ENCODE measurements at regions not wholly inside any gene's neighbourhood (a gene's known extent, or its start where the extent isn't known, plus 50 kb on each side); places are given as distances from the start of the nearest gene placed in this dataset.

DNA sequence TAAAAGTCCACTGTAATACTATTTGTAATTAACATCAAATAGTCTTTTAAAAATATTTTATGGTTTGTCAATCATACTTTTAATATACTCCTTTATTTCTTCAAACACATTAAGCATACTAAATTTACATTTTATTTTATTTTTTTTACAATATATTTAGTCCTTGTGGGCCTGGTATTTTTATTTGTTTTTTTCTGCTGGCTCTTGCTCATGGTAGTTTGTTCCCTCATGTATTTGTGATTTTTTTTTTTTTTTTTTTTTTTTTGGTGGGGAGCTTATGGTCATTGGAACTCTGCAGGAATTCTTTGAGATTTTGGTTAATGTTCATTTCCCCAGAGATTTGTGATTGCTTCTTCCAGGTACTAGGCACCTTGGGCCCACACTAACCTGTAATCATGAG, 185.5 kb downstream of the PDGFRA start:
- Histone ChIP-seq H3K27ac (ENCODE audit: low read depth, low read length, poor library complexity, severe bottlenecking) (no peak overlapping the region), H3K27me3 (replicated peaks; ENCODE audit: insufficient read depth, low read depth, low read length, poor library complexity) (no peaks in the 10 kb centered on the region), H3K36me3 (ENCODE audit: insufficient read depth, low read length, poor library complexity, severe bottlenecking) (no peaks in the 10 kb centered on the region), H3K4me1 (ENCODE audit: insufficient read depth, low read length, poor library complexity, severe bottlenecking) (no peaks in the 10 kb centered on the region), H3K9me3 (ENCODE audit: low read depth, low read length, poor library complexity, severe bottlenecking) (no peaks in the 10 kb centered on the region), H3K4me3 (ENCODE audit: low read depth, low read length, poor library complexity, severe bottlenecking) (no peak overlapping the region)
- intact Hi-C loops (cut with micrococcal nuclease; ENCODE audit: unreplicated experiment) = no loop called here
- ChIA-PET CTCF (no interaction called here), POLR2A (ENCODE audit: low non-redundant PET) (no interaction called here)
- no TSS peak for BruUV-seq (replicated peaks)
- TF ChIP-seq EZH2 (IDR thresholded peaks at IDR 0.05; ENCODE audit: borderline replicate concordance, low read depth, low read length, poor library complexity, severe bottlenecking) = no peak
- TF ChIP-seq, protein P1, sequence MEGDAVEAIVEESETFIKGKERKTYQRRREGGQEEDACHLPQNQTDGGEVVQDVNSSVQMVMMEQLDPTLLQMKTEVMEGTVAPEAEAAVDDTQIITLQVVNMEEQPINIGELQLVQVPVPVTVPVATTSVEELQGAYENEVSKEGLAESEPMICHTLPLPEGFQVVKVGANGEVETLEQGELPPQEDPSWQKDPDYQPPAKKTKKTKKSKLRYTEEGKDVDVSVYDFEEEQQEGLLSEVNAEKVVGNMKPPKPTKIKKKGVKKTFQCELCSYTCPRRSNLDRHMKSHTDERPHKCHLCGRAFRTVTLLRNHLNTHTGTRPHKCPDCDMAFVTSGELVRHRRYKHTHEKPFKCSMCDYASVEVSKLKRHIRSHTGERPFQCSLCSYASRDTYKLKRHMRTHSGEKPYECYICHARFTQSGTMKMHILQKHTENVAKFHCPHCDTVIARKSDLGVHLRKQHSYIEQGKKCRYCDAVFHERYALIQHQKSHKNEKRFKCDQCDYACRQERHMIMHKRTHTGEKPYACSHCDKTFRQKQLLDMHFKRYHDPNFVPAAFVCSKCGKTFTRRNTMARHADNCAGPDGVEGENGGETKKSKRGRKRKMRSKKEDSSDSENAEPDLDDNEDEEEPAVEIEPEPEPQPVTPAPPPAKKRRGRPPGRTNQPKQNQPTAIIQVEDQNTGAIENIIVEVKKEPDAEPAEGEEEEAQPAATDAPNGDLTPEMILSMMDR (conservative IDR thresholded peaks at IDR 0.05; ENCODE audit: low read depth, low read length) = no peak
- DNase-seq (ENCODE audit: low spot score) = no peak

DNA sequence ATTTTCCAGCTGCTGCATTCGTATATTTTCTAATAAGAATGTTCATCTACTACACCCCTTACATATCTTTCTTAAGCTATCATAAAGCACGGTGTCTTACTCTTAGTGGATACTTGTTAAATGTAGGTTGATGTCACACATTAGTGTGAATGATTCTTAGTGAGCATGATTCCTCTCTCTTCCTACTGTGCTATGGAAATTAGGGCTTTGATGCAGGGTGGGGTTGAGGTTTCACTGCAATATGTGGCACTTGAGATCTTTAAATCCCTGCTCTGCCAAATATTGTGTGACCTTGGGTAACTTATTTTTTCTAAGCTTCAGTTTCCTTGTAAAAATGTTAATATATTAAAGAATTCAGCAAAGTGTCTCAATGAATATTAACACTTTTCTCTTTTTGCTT, 188.4 kb downstream of the PDGFRA start:
- Histone ChIP-seq H3K27me3 (replicated peaks; ENCODE audit: insufficient read depth, low read depth, low read length, poor library complexity) (no peaks in the 10 kb centered on the region), H3K36me3 (ENCODE audit: insufficient read depth, low read length, poor library complexity, severe bottlenecking) (no peaks in the 10 kb centered on the region), H3K4me3 (ENCODE audit: low read depth, low read length, poor library complexity, severe bottlenecking) (no peak overlapping the region), H3K4me1 (ENCODE audit: insufficient read depth, low read length, poor library complexity, severe bottlenecking) (no peaks in the 10 kb centered on the region), H3K27ac (ENCODE audit: low read depth, low read length, poor library complexity, severe bottlenecking) (no peak overlapping the region), H3K9me3 (ENCODE audit: low read depth, low read length, poor library complexity, severe bottlenecking) (no peaks in the 10 kb centered on the region)
- ChIA-PET CTCF (no interaction called here), POLR2A (ENCODE audit: low non-redundant PET) (no interaction called here)
- DNase-seq (ENCODE audit: low spot score) = no peak
- intact Hi-C loops (cut with micrococcal nuclease; ENCODE audit: unreplicated experiment) = no loop called here
- BruUV-seq (replicated peaks) = no TSS peak
- TF ChIP-seq, protein P1 (conservative IDR thresholded peaks at IDR 0.05; ENCODE audit: low read depth, low read length) = no peak
- no peak for TF ChIP-seq EZH2 (IDR thresholded peaks at IDR 0.05; ENCODE audit: borderline replicate concordance, low read depth, low read length, poor library complexity, severe bottlenecking)

DNA sequence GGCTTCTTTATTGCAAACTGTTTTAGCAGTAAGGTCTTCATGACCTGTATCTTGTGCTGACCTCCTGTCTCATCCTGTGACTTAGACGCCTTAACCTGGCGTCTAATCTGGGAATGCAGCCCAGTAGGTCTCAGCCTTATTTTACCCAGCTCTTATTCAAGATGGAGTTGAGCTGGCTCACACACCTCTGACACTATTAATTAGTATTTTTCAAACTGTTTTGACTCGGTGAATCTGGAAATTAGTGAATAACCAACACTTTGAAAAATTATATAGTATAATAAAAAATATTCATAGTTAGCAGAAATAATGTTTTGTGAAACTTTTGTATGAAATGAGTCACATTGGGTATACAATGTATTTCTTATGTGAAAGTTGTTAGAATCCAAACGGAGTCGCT, 189.4 kb downstream of the PDGFRA start:
- H3K36me3 ChIP-seq (ENCODE audit: insufficient read depth, low read length, poor library complexity, severe bottlenecking) = no peaks in the 10 kb centered on the region
- intact Hi-C loops (cut with micrococcal nuclease; ENCODE audit: unreplicated experiment) = no loop called here
- no peak overlapping the region for H3K27ac ChIP-seq (ENCODE audit: low read depth, low read length, poor library complexity, severe bottlenecking)
- ChIA-PET CTCF (no interaction called here), POLR2A (ENCODE audit: low non-redundant PET) (no interaction called here)
- no peaks in the 10 kb centered on the region for H3K4me1 ChIP-seq (ENCODE audit: insufficient read depth, low read length, poor library complexity, severe bottlenecking)
- no peak for TF ChIP-seq EZH2 (IDR thresholded peaks at IDR 0.05; ENCODE audit: borderline replicate concordance, low read depth, low read length, poor library complexity, severe bottlenecking)
- TF ChIP-seq, protein P1 (conservative IDR thresholded peaks at IDR 0.05; ENCODE audit: low read depth, low read length) = no peak
- DNase-seq (ENCODE audit: low spot score) = no peak
- no peaks in the 10 kb centered on the region for H3K27me3 ChIP-seq (replicated peaks; ENCODE audit: insufficient read depth, low read depth, low read length, poor library complexity)
- BruUV-seq (replicated peaks) = no TSS peak
- H3K4me3 ChIP-seq (ENCODE audit: low read depth, low read length, poor library complexity, severe bottlenecking) = no peak overlapping the region
- no peaks in the 10 kb centered on the region for H3K9me3 ChIP-seq (ENCODE audit: low read depth, low read length, poor library complexity, severe bottlenecking)
